PC-3 (cell line): ENCODE measurements at regions not wholly inside any gene's neighbourhood (a gene's known extent, or its start where the extent isn't known, plus 50 kb on each side); places are given as distances from the start of the nearest gene placed in this dataset.

Source experiments
- CTCF ChIP-seq: fragments of 300-600 bp; sonication (generic); conservative IDR thresholded peaks from 2 replicates; pipeline ENCODE4 v1.5.1; 2017; ENCODE audit warnings: antibody characterized with exemption, low read depth, mild to moderate bottlenecking, low read length
- EZH2 ChIP-seq: fragments of 300-600 bp; sonication (generic); IDR thresholded peaks from one replicate; pipeline ENCODE4 v1.6.1; 2017; ENCODE audit warnings: antibody characterized with exemption, mild to moderate bottlenecking, low read length; ENCODE audit not compliant: unreplicated experiment
- EZH2phosphoT487 ChIP-seq: fragments of 300-600 bp; sonication (generic); IDR thresholded peaks from 2 replicates; pipeline ENCODE4 v1.6.1; 2018; ENCODE audit warnings: mild to moderate bottlenecking, antibody characterized with exemption, low read length, borderline replicate concordance

DNA sequence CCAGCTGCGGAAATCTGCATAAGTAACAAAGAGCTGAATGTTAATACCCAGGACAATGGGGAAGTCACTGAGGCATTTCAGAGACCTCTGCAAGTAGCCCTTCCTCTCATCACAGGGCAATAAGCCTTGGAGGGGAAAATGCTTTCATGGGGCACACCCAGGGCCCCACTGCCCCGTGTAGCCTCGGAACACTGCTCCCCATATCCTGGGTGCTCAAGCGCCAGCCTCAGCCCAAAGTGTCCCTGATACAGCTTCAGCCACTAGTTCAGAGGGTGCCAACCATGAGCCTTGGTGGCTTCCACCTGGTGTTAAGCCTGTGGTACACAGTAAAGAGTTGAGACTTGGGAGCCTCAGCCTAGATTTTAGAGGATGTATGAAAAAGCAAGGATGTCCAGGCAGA, 402.8 kb upstream of the CXorf51A start:
- TF ChIP-seq CTCF, result no peak
- no peak for TF ChIP-seq EZH2phosphoT487
- TF ChIP-seq EZH2, result no peak
